GM06990 (cell line): ENCODE measurements at regions not wholly inside any gene's neighbourhood (a gene's known extent, or its start where the extent isn't known, plus 50 kb on each side); places are given as distances from the start of the nearest gene placed in this dataset.

Source experiments
- DNase-seq: peaks from one replicate; pipeline ENCODE4 v3.0.0-alpha.2; 2011; ENCODE audit not compliant: insufficient read length; ENCODE audit errors: extremely low read depth
- H3K27me3 ChIP-seq: replicated peaks from 2 replicates; pipeline ENCODE4 v1.6.0; 2011; ENCODE audit warnings: low read length; ENCODE audit not compliant: control insufficient read depth, insufficient read depth
- H3K36me3 ChIP-seq: 2 replicates; pipeline ENCODE4 v1.5.1; 2011; ENCODE audit warnings: low read length; ENCODE audit not compliant: control insufficient read depth, insufficient read depth
- H3K4me3 ChIP-seq: replicated peaks from 2 replicates; pipeline ENCODE4 v1.5.1; 2011; ENCODE audit warnings: low read depth, mild to moderate bottlenecking, control low read depth, low read length
- CTCF ChIP-seq: IDR thresholded peaks from 2 replicates; pipeline ENCODE4 v1.5.1; 2011; ENCODE audit warnings: low read length, control low read depth, mild to moderate bottlenecking, inconsistent platforms; ENCODE audit not compliant: insufficient read depth, poor library complexity, severe bottlenecking

GRCh38 chr2:11988691-11989353 lies 242.4 kb downstream of the LPIN1 start:
- Histone ChIP-seq H3K4me3 (no peak overlapping the region), H3K36me3 (no peaks in the 10 kb centered on the region; the same call in 1 of the 2 replicates), H3K27me3 (no peaks in the 10 kb centered on the region)
- DNase-seq, result no peak
- no peak for TF ChIP-seq CTCF

- H3K4me3 ChIP-seq, result no peak overlapping the region
- no peaks in the 10 kb centered on the region for H3K27me3 ChIP-seq
- TF ChIP-seq CTCF, result no peak
- H3K36me3 ChIP-seq, result no peaks in the 10 kb centered on the region; the same call in 1 of the 2 replicates
- no peak for DNase-seq
Measured at GRCh38 chr2:11989354-11989703, 242.9 kb downstream of the LPIN1 start.

- H3K4me3 ChIP-seq, result no peak overlapping the region
- no peaks in the 10 kb centered on the region for H3K27me3 ChIP-seq
- no peak for DNase-seq
- H3K36me3 ChIP-seq, result no peaks in the 10 kb centered on the region; the same call in 1 of the 2 replicates
- TF ChIP-seq CTCF, result no peak
Measured at GRCh38 chr2:11990576-11990975, 244.1 kb downstream of the LPIN1 start.

- no peak for TF ChIP-seq CTCF
- no peaks in the 10 kb centered on the region for H3K27me3 ChIP-seq
- H3K36me3 ChIP-seq, result no peaks in the 10 kb centered on the region; the same call in 1 of the 2 replicates
- H3K4me3 ChIP-seq, result no peak overlapping the region
- DNase-seq, result no peak
Measured at GRCh38 chr2:11993749-11994148, 247.3 kb downstream of the LPIN1 start.

- DNase-seq, result no peak
- H3K27me3 ChIP-seq, result no peaks in the 10 kb centered on the region
- H3K36me3 ChIP-seq, result no peaks in the 10 kb centered on the region
- TF ChIP-seq CTCF, result no peak
- H3K4me3 ChIP-seq, result no peak overlapping the region
Measured at GRCh38 chr2:11995456-11995855, 249.0 kb downstream of the LPIN1 start.

- Histone ChIP-seq H3K27me3 (no peaks in the 10 kb centered on the region), H3K4me3 (no peak overlapping the region), H3K36me3 (no peaks in the 10 kb centered on the region)
- DNase-seq, result no peak
- no peak for TF ChIP-seq CTCF
Measured at GRCh38 chr2:11996618-11997017, 250.2 kb downstream of the LPIN1 start.
